Osteoblast (primary cell): ENCODE measurements at regions not wholly inside any gene's neighbourhood (a gene's known extent, or its start where the extent isn't known, plus 50 kb on each side); places are given as distances from the start of the nearest gene placed in this dataset.
A peak's percentile ranks its signal among the peaks of the same experiment; 100 is the strongest.

Source experiments
- DNase-seq: peaks from one replicate; pipeline ENCODE4 v3.0.0; 2011; ENCODE audit warnings: low spot score, mixed read lengths; ENCODE audit not compliant: insufficient read length; ENCODE audit errors: missing footprints
- H2AFZ ChIP-seq: 2 replicates; pipeline ENCODE4 v1.6.0; 2011; ENCODE audit warnings: mild to moderate bottlenecking, low read length
- H3K27ac ChIP-seq: 2 replicates; pipeline ENCODE4 v1.5.1; 2011; ENCODE audit warnings: mild to moderate bottlenecking, low read depth, low read length, moderate library complexity
- H3K27me3 ChIP-seq: 2 replicates; pipeline ENCODE4 v1.6.0; 2012; ENCODE audit warnings: mild to moderate bottlenecking, control low read depth, inconsistent platforms, low read length, moderate library complexity; ENCODE audit not compliant: insufficient read depth
- H3K36me3 ChIP-seq: 2 replicates; pipeline ENCODE4 v1.5.1; 2011; ENCODE audit warnings: mild to moderate bottlenecking, low read length, control low read depth, moderate library complexity; ENCODE audit not compliant: insufficient read depth
- H3K4me1 ChIP-seq: 2 replicates; pipeline ENCODE4 v1.5.1; 2011; ENCODE audit warnings: mild to moderate bottlenecking, low read length, control low read depth, moderate library complexity; ENCODE audit not compliant: insufficient read depth
- H3K4me2 ChIP-seq: 2 replicates; pipeline ENCODE4 v1.6.0; 2011; ENCODE audit warnings: mild to moderate bottlenecking, low read length; ENCODE audit not compliant: insufficient read depth
- H3K4me3 ChIP-seq: fragments of 200-600 bp; sonication (generic); 3 replicates; pipeline ENCODE4 v1.5.1; 2012; ENCODE audit warnings: mild to moderate bottlenecking, low read length, inconsistent platforms; ENCODE audit not compliant: insufficient read depth
- H3K79me2 ChIP-seq: 2 replicates; pipeline ENCODE4 v1.6.0; 2012; ENCODE audit warnings: mild to moderate bottlenecking, low read length, control low read depth, inconsistent platforms; ENCODE audit not compliant: insufficient read depth
- H3K9me3 ChIP-seq: 2 replicates; pipeline ENCODE4 v1.5.1; 2011; ENCODE audit warnings: low read depth, low read length, control low read depth
- H4K20me1 ChIP-seq: 2 replicates; pipeline ENCODE4 v1.6.0; 2012; ENCODE audit warnings: mild to moderate bottlenecking, low read length, control low read depth; ENCODE audit not compliant: insufficient read depth
- CTCF ChIP-seq: IDR thresholded peaks from 2 replicates; pipeline ENCODE4 v1.5.1; 2011; ENCODE audit warnings: mild to moderate bottlenecking, low read depth, low read length, moderate library complexity; ENCODE audit errors: extremely low read depth

- no peak for DNase-seq
- H3K4me3 ChIP-seq, result no peak overlapping the region
- TF ChIP-seq CTCF, result peak; percentile 7
Observed at GRCh38 chr9:80285326-80285725, 713.6 kb downstream of the TLE4 start.

GRCh38 chr9:80282766-80283165, 711.0 kb downstream of the TLE4 start:
- Histone ChIP-seq H3K9me3 (no peaks in the 10 kb centered on the region), H4K20me1 (no peaks in the 10 kb centered on the region), H2AFZ (no peak overlapping the region), H3K4me1 (no peaks in the 10 kb centered on the region), H3K27ac (no peak overlapping the region), H3K27me3 (no peaks in the 10 kb centered on the region), H3K36me3 (no peaks in the 10 kb centered on the region), H3K79me2 (no peaks in the 10 kb centered on the region), H3K4me2 (no peak overlapping the region), H3K4me3 (no peak overlapping the region)
- no peak for TF ChIP-seq CTCF
- no peak for DNase-seq

More at GRCh38 chr9:80285326-80285725, 713.6 kb downstream of the TLE4 start:
- Histone ChIP-seq H3K27me3 (no peaks in the 10 kb centered on the region), H3K27ac (no peak overlapping the region), H3K4me1 (no peaks in the 10 kb centered on the region), H3K9me3 (no peaks in the 10 kb centered on the region), H2AFZ (no peak overlapping the region), H4K20me1 (no peaks in the 10 kb centered on the region), H3K79me2 (no peaks in the 10 kb centered on the region), H3K4me2 (no peak overlapping the region), H3K36me3 (no peaks in the 10 kb centered on the region)

- Histone ChIP-seq H3K27ac (no peak overlapping the region), H3K4me2 (no peak overlapping the region), H4K20me1 (no peaks in the 10 kb centered on the region), H3K36me3 (no peaks in the 10 kb centered on the region), H3K4me3 (no peak overlapping the region), H3K4me1 (no peaks in the 10 kb centered on the region), H3K27me3 (no peaks in the 10 kb centered on the region), H2AFZ (no peak overlapping the region), H3K79me2 (no peaks in the 10 kb centered on the region), H3K9me3 (no peaks in the 10 kb centered on the region)
- no peak for DNase-seq
- TF ChIP-seq CTCF, result no peak
Observed at GRCh38 chr9:80259079-80259478, 687.3 kb downstream of the TLE4 start.

- Histone ChIP-seq H3K4me3 (no peak overlapping the region), H4K20me1 (no peaks in the 10 kb centered on the region), H2AFZ (no peak overlapping the region), H3K36me3 (no peaks in the 10 kb centered on the region), H3K27me3 (no peaks in the 10 kb centered on the region), H3K4me1 (no peaks in the 10 kb centered on the region), H3K9me3 (no peaks in the 10 kb centered on the region), H3K79me2 (no peaks in the 10 kb centered on the region), H3K4me2 (no peak overlapping the region), H3K27ac (no peak overlapping the region)
- TF ChIP-seq CTCF, result no peak
- DNase-seq, result no peak
Observed at GRCh38 chr9:80251778-80252177, 680.0 kb downstream of the TLE4 start.
